K562 (cell line): ENCODE measurements at regions not wholly inside any gene's neighbourhood (a gene's known extent, or its start where the extent isn't known, plus 50 kb on each side); places are given as distances from the start of the nearest gene placed in this dataset.

Experiments used
- ATAC-seq: fragments of 200-7000 bp; cut with Tn5 transposase; 3 replicates; pipeline ENCODE4 v1.9.1; 2020; ENCODE audit warnings: moderate library complexity
- BruUV-seq: library from RNA; stranded (reverse); fragments of 400-500 nt; replicated peaks from 2 replicates; lab custom pipeline; 2021; lab: Mats Ljungman, UMichigan
- CTCF ChIA-PET: fragments of 300-600 bp; formaldehyde crosslinking; extraction: SDS; loops from one replicate; lab custom pipeline; 2021; ENCODE audit warnings: low intra/inter-chr PET ratio; lab: Yijun Ruan, JAX
- POLR2A ChIA-PET: fragments of 300-600, 350-650 bp; sonication (Branson Sonifier 250); formaldehyde crosslinking; extraction: SDS; loops from one replicate; lab custom pipeline; 2021; ENCODE audit warnings: antibody characterized with exemption, inconsistent platforms; lab: Yijun Ruan, JAX
- DNase-seq, 4 experiments: peaks; one replicate each; pipeline versions ENCODE4 v3.0.0 to v3.0.0-alpha.2; 2011 to 2018; ENCODE audit warnings: low spot score in 3 of 4, mixed read lengths in 3 of 4; ENCODE audit errors: extremely low read depth in 1 of 4
- FAIRE-seq: peaks from 2 replicates; lab custom pipeline; 2011; peaks lifted over from hg19 to GRCh38; lab: Jason Lieb, UNC
- H2AFZ ChIP-seq: 2 replicates; pipeline ENCODE4 v1.6.0; 2011; ENCODE audit warnings: low read depth, low read length, control low read depth, inconsistent platforms
- H3K27ac ChIP-seq: fragments of 200-600 bp; 3 replicates; pipeline ENCODE4 v1.8.0; 2011; ENCODE audit warnings: low read depth, mild to moderate bottlenecking, control low read depth, inconsistent platforms, low read length, moderate library complexity, mixed read lengths; ENCODE audit errors: extremely low read depth
- H3K27me3 ChIP-seq, 2 experiments: fragments of 300-600 bp in 1 of 2; 2 replicates in 1 of 2; 3 replicates in 1 of 2; pipeline versions ENCODE4 v1.6.0 to v1.8.0; 2011; ENCODE audit warnings: inconsistent platforms in 2 of 2, low read length in 2 of 2, mild to moderate bottlenecking in 1 of 2, mixed read lengths in 1 of 2, moderate library complexity in 1 of 2; ENCODE audit not compliant: control insufficient read depth in 2 of 2, insufficient read depth in 2 of 2
- H3K36me3 ChIP-seq: fragments of 300-600 bp; 3 replicates; pipeline ENCODE4 v1.8.0; 2011; ENCODE audit warnings: mild to moderate bottlenecking, low read length, inconsistent platforms; ENCODE audit not compliant: control insufficient read depth, insufficient read depth
- H3K4me1 ChIP-seq, 2 experiments: fragments of 200-600 bp in 1 of 2; replicated peaks in 1 of 2; 2 replicates in 1 of 2; 3 replicates in 1 of 2; pipeline versions ENCODE4 v1.5.1 to v1.8.0; 2011; ENCODE audit warnings: inconsistent platforms in 2 of 2, low read length in 2 of 2, mild to moderate bottlenecking in 1 of 2, mixed read lengths in 1 of 2, moderate library complexity in 1 of 2; ENCODE audit not compliant: control insufficient read depth in 2 of 2, insufficient read depth in 2 of 2
- H3K4me2 ChIP-seq: 2 replicates; pipeline ENCODE4 v1.6.1; 2011; ENCODE audit warnings: low read length, control low read depth, inconsistent platforms, mixed read lengths; ENCODE audit not compliant: insufficient read depth
- H3K4me3 ChIP-seq: fragments of 200-600 bp; sonication (generic), shearing (Covaris generic); 2 replicates; pipeline ENCODE4 v1.5.1; 2016; ENCODE audit warnings: control low read depth, inconsistent platforms
- H3K79me2 ChIP-seq: fragments of 200-600 bp; 3 replicates; pipeline ENCODE4 v1.8.0; 2011; ENCODE audit warnings: low read length, inconsistent platforms; ENCODE audit not compliant: control insufficient read depth, insufficient read depth
- H3K9ac ChIP-seq, 2 experiments: 2 replicates each; pipeline versions ENCODE4 v1.6.0 to v1.6.1; 2011; ENCODE audit warnings: low read depth in 2 of 2, low read length in 2 of 2, control low read depth in 1 of 2, inconsistent platforms in 1 of 2, mild to moderate bottlenecking in 1 of 2, mixed read lengths in 1 of 2; ENCODE audit not compliant: insufficient read depth in 1 of 2
- H3K9me1 ChIP-seq: one replicate; pipeline ENCODE4 v1.6.0; 2011; ENCODE audit warnings: inconsistent platforms, mild to moderate bottlenecking, low read length, moderate library complexity; ENCODE audit not compliant: control insufficient read depth, insufficient read depth
- H3K9me3 ChIP-seq: replicated peaks from 2 replicates; pipeline ENCODE4 v1.5.1; 2011; ENCODE audit warnings: low read depth, low read length, inconsistent platforms; ENCODE audit not compliant: control insufficient read depth, insufficient read depth
- H4K20me1 ChIP-seq: replicated peaks from 2 replicates; pipeline ENCODE4 v1.6.1; 2011; ENCODE audit warnings: low read length, inconsistent platforms, mixed read lengths; ENCODE audit not compliant: control insufficient read depth, insufficient read depth
- CAMTA2 ChIP-seq: fragments of 250-450 bp; sonication (Bioruptor Pico); conservative IDR thresholded peaks from 2 replicates; pipeline ENCODE4 v1.5.1; 2022
- FOXP1 ChIP-seq: sonication (generic); formaldehyde crosslinking; IDR thresholded peaks from 2 replicates; pipeline ENCODE4 v1.8.0; 2022; ENCODE audit warnings: mild to moderate bottlenecking, missing genetic modification reagents
- KDM5B ChIP-seq: fragments of 200-600 bp; sonication (generic); IDR thresholded peaks from 2 replicates; pipeline ENCODE4 v1.6.1; 2012; ENCODE audit warnings: low read depth, mild to moderate bottlenecking, moderate library complexity, low read length, control low read depth, inconsistent platforms; ENCODE audit not compliant: insufficient replicate concordance
- L3MBTL2 ChIP-seq: fragments of 450-650 bp; IDR thresholded peaks from 2 replicates; pipeline ENCODE4 v1.6.1; 2016; ENCODE audit warnings: mild to moderate bottlenecking, moderate library complexity
- MXI1 ChIP-seq: IDR thresholded peaks from 2 replicates; pipeline ENCODE4 v1.6.1; 2011; ENCODE audit warnings: low read depth, mild to moderate bottlenecking, improper control_type of control experiment, low read length
- NBN ChIP-seq: fragments of 450-650 bp; IDR thresholded peaks from 2 replicates; pipeline ENCODE4 v1.6.1; 2016; ENCODE audit warnings: low read depth, mild to moderate bottlenecking
- RBM14 ChIP-seq: fragments of 200-400 bp; formaldehyde crosslinking; IDR thresholded peaks from 2 replicates; pipeline ENCODE4 v1.6.1; 2018; ENCODE audit warnings: low read depth, mild to moderate bottlenecking, low read length, moderate library complexity, borderline replicate concordance; ENCODE audit not compliant: insufficient read depth
- SNRNP70 ChIP-seq: fragments of 200-400 bp; formaldehyde crosslinking; optimal IDR thresholded peaks from 2 replicates; pipeline ENCODE3; 2017; ENCODE audit warnings: low read depth, low read length
- SREBF1 ChIP-seq: fragments of 150-350 bp; IDR thresholded peaks from 2 replicates; pipeline ENCODE4 v1.6.1; 2014; ENCODE audit warnings: antibody characterized with exemption, low read depth, low read length, borderline replicate concordance
- STAG1 ChIP-seq: sonication (generic); formaldehyde crosslinking; IDR thresholded peaks from 2 replicates; pipeline ENCODE4 v1.5.0; 2020; ENCODE audit warnings: missing genetic modification reagents, borderline replicate concordance
- ZNF133 ChIP-seq: fragments of 250-450 bp; sonication (Bioruptor Pico); IDR thresholded peaks from 2 replicates; pipeline ENCODE4 v1.4.0; 2020; ENCODE audit warnings: mild to moderate bottlenecking
- ZNF436 ChIP-seq: fragments of 250-450, 450-650 bp; sonication (Bioruptor Pico); formaldehyde crosslinking; IDR thresholded peaks from 2 replicates; pipeline ENCODE4 v1.7.0; 2020; ENCODE audit warnings: mild to moderate bottlenecking
- ZNF778 ChIP-seq: fragments of 450-650 bp; formaldehyde crosslinking; IDR thresholded peaks from 2 replicates; pipeline ENCODE4 v1.4.0; 2020; ENCODE audit warnings: mild to moderate bottlenecking, moderate library complexity
- WGBS: fragments of 100-300 bp; shearing (Covaris generic); methylation state at CpG from one replicate; pipeline ENCODE4 v1.1.6; 2016; ENCODE audit warnings: low coverage, mixed read lengths; ENCODE audit not compliant: insufficient coverage; ENCODE audit errors: missing lambda C conversion rate; 5-methylcytosine and 5-hydroxymethylcytosine counted together
- in situ Hi-C: fragments of 300-500 bp; cut with MboI; formaldehyde crosslinking; loops from 4 replicates; pipeline ENCODE4 v1.15.0; 2018; ENCODE audit warnings: inconsistent platforms, mixed read lengths
- intact Hi-C: fragments of 100-400 bp; cut with micrococcal nuclease; formaldehyde crosslinking; loops from 2 replicates; pipeline ENCODE4 v1.14.2; 2022
- TF ChIP-seq, protein P1 (sequence below), 2 experiments: fragments of 200-800 bp in 1 of 2; sonication (Bioruptor generic) in 1 of 2; sonication (generic) in 1 of 2; formaldehyde crosslinking in 1 of 2; IDR thresholded peaks in 1 of 2; conservative IDR thresholded peaks in 1 of 2; 2 replicates each; pipeline versions ENCODE4 v1.5.0 to v1.6.1; 2016 to 2020; ENCODE audit warnings: missing compliant biosample characterization in 1 of 2, missing genetic modification characterization in 1 of 2, missing genetic modification reagents in 1 of 2
- TF ChIP-seq, protein P2 (sequence below): fragments of 250-450 bp; sonication (Bioruptor Pico); IDR thresholded peaks from 2 replicates; pipeline ENCODE4 v1.5.1; 2021; ENCODE audit warnings: mild to moderate bottlenecking
- TF ChIP-seq, protein P3 (sequence below): fragments of 450-650 bp; IDR thresholded peaks from 2 replicates; pipeline ENCODE4 v1.6.1; 2017; ENCODE audit warnings: antibody characterized with exemption

DNA sequence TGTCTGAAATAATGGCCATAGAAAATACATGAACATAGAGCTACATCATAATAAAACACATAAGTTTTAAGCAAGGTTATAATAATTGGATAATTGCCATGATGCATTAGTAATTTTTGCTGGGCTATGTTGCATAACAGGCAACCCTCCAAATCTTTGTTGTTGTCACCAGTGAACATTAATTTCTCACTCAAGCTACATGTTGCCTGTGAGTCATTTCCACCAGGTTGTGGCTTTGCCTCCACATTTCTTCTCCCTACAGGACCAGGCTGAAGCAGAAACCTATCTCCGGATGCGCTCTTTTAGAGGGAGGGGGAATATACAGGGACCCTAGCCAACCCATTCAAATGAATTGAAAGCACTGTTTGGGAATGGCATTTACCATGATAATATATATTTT, 347.7 kb downstream of the GABRG1 start (continued):
- TF ChIP-seq MXI1 (no peak), ZNF436 (CRISPR knock-in tag) (no peak), ZNF133 (CRISPR knock-in tag) (no peak), KDM5B (no peak)

DNA sequence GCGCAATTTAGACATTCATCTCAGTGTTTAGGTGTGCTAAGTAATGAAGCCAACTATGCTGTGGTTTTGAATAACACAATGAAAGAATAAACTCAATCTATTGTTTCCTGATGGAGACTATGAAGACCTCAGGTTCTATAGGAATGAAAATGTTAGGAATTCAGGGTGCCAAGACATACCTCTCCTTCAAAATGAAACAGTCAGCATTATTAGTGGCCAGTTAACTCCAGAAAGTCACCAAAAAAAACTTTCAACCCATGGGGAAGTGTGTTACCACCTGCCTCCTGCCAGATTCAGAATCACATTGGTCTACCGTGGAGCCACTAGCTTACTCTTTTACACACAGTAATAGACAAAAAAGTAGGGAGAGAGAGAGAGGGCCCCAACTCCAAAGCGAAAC, 352.9 kb downstream of the GABRG1 start:
- ATAC-seq, result no peak
- in situ Hi-C loops, result no loop called here
- H3K4me3 ChIP-seq, result no peak overlapping the region
- TF ChIP-seq STAG1 (CRISPR knock-in tag) (no peak), ZNF778 (CRISPR knock-in tag) (no peak), ZNF436 (CRISPR knock-in tag) (no peak), CAMTA2 (CRISPR knock-in tag) (no peak), L3MBTL2 (no peak), FOXP1 (CRISPR knock-in tag) (no peak), RBM14 (no peak), SREBF1 (no peak), NBN (no peak), SNRNP70 (no peak)
- TF ChIP-seq, protein P1, sequence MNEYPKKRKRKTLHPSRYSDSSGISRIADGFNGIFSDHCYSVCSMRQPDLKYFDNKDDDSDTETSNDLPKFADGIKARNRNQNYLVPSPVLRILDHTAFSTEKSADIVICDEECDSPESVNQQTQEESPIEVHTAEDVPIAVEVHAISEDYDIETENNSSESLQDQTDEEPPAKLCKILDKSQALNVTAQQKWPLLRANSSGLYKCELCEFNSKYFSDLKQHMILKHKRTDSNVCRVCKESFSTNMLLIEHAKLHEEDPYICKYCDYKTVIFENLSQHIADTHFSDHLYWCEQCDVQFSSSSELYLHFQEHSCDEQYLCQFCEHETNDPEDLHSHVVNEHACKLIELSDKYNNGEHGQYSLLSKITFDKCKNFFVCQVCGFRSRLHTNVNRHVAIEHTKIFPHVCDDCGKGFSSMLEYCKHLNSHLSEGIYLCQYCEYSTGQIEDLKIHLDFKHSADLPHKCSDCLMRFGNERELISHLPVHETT (CRISPR knock-in tag; conservative IDR thresholded peaks at IDR 0.05 in 1 of 2, IDR thresholded peaks at IDR 0.05 in 1 of 2), result no peak
- TF ChIP-seq, protein P2, sequence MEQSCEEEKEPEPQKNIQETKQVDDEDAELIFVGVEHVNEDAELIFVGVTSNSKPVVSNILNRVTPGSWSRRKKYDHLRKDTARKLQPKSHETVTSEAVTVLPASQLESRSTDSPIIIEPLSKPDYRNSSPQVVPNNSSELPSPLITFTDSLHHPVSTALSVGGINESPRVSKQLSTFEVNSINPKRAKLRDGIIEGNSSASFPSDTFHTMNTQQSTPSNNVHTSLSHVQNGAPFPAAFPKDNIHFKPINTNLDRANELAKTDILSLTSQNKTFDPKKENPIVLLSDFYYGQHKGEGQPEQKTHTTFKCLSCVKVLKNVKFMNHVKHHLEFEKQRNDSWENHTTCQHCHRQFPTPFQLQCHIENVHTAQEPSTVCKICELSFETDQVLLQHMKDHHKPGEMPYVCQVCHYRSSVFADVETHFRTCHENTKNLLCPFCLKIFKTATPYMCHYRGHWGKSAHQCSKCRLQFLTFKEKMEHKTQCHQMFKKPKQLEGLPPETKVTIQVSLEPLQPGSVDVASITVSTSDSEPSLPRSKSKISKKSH (CRISPR knock-in tag), result no peak
- TF ChIP-seq, protein P3, sequence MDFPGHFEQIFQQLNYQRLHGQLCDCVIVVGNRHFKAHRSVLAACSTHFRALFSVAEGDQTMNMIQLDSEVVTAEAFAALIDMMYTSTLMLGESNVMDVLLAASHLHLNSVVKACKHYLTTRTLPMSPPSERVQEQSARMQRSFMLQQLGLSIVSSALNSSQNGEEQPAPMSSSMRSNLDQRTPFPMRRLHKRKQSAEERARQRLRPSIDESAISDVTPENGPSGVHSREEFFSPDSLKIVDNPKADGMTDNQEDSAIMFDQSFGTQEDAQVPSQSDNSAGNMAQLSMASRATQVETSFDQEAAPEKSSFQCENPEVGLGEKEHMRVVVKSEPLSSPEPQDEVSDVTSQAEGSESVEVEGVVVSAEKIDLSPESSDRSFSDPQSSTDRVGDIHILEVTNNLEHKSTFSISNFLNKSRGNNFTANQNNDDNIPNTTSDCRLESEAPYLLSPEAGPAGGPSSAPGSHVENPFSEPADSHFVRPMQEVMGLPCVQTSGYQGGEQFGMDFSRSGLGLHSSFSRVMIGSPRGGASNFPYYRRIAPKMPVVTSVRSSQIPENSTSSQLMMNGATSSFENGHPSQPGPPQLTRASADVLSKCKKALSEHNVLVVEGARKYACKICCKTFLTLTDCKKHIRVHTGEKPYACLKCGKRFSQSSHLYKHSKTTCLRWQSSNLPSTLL, result no peak

More for the DNA sequence above, 352.9 kb downstream of the GABRG1 start:
- ChIA-PET POLR2A (no interaction called here), CTCF (no interaction called here)
- intact Hi-C loops, result no loop called here
- Histone ChIP-seq H4K20me1 (no peaks in the 10 kb centered on the region), H3K9me3 (no peaks in the 10 kb centered on the region), H3K27me3 (no peaks in the 10 kb centered on the region), H3K79me2 (no peaks in the 10 kb centered on the region), H3K36me3 (no peaks in the 10 kb centered on the region), H3K27ac (no peak overlapping the region), H2AFZ (no peak overlapping the region), H3K9me1 (no peaks in the 10 kb centered on the region), H3K4me2 (no peak overlapping the region), H3K4me1 (no peaks in the 10 kb centered on the region), H3K9ac (no peak overlapping the region)
- BruUV-seq, result no TSS peak
- WGBS, result 2% methylated on average over 3 of the region's 3 CpGs
- DNase-seq (no peak), FAIRE-seq (no peak)
